Neural progenitor cell (in vitro differentiated cells): ENCODE measurements at regions not wholly inside any gene's neighbourhood (a gene's known extent, or its start where the extent isn't known, plus 50 kb on each side); places are given as distances from the start of the nearest gene placed in this dataset.

ENCODE experiments used
- DNase-seq: peaks from one replicate; pipeline ENCODE4 v3.0.0-alpha.2; 2016; ENCODE audit warnings: low spot score
- H2AFZ ChIP-seq: fragments of 200-600 bp; sonication (generic); replicated peaks from 2 replicates; pipeline ENCODE4 v1.6.1; 2016; ENCODE audit warnings: antibody characterized with exemption
- H3F3A ChIP-seq: fragments of 200-600 bp; sonication (generic); 2 replicates; pipeline ENCODE4 v1.6.1; 2016; ENCODE audit warnings: antibody characterized with exemption, low read depth
- H3K27ac ChIP-seq: fragments of 200-600 bp; sonication (generic); 2 replicates; pipeline ENCODE4 v1.5.1; 2016; ENCODE audit warnings: mild to moderate bottlenecking
- H3K27me3 ChIP-seq: fragments of 200-600 bp; sonication (generic); 2 replicates; pipeline ENCODE4 v1.6.1; 2016; ENCODE audit warnings: mild to moderate bottlenecking, moderate library complexity
- H3K36me3 ChIP-seq: fragments of 200-600 bp; sonication (generic); 2 replicates; pipeline ENCODE4 v1.5.1; 2016
- H3K4me1 ChIP-seq: fragments of 200-600 bp; sonication (generic); 2 replicates; pipeline ENCODE4 v1.6.1; 2016; ENCODE audit warnings: mixed run types
- H3K4me2 ChIP-seq: fragments of 200-600 bp; sonication (generic); 2 replicates; pipeline ENCODE4 v1.6.1; 2016
- H3K4me3 ChIP-seq: fragments of 200-600 bp; sonication (generic); 2 replicates; pipeline ENCODE4 v1.5.1; 2016
- H3K79me2 ChIP-seq: fragments of 200-600 bp; sonication (generic); 2 replicates; pipeline ENCODE4 v1.6.1; 2016; ENCODE audit warnings: low read depth
- H3K9ac ChIP-seq: fragments of 200-600 bp; sonication (generic); 2 replicates; pipeline ENCODE4 v1.6.1; 2016
- H3K9me3 ChIP-seq: fragments of 200-600 bp; sonication (generic); 2 replicates; pipeline ENCODE4 v1.5.1; 2016; ENCODE audit warnings: low read depth
- H4K20me1 ChIP-seq: fragments of 200-600 bp; sonication (generic); 2 replicates; pipeline ENCODE4 v1.6.1; 2016; ENCODE audit warnings: low read depth
- H3K27ac Mint-ChIP-seq: 3 replicates; pipeline ENCODE4 v1.8.0; 2021; ENCODE audit warnings: mixed read lengths
- H3K27me3 Mint-ChIP-seq: 2 replicates; pipeline ENCODE4 v1.8.0; 2022; ENCODE audit warnings: low read depth, mild to moderate bottlenecking, inconsistent platforms, moderate library complexity, mixed read lengths; ENCODE audit not compliant: insufficient read depth
- H3K36me3 Mint-ChIP-seq: 3 replicates; pipeline ENCODE4 v1.8.0; 2021; ENCODE audit warnings: mixed read lengths
- H3K4me1 Mint-ChIP-seq: 3 replicates; pipeline ENCODE4 v1.8.0; 2021; ENCODE audit warnings: mixed read lengths
- H3K4me3 Mint-ChIP-seq: 3 replicates; pipeline ENCODE4 v1.8.0; 2021; ENCODE audit warnings: mild to moderate bottlenecking, moderate library complexity, mixed read lengths
- H3K9me3 Mint-ChIP-seq: 3 replicates; pipeline ENCODE4 v1.8.0; 2020; ENCODE audit warnings: mixed read lengths
- EZH2 ChIP-seq: fragments of 200-600 bp; sonication (generic); IDR thresholded peaks from 2 replicates; pipeline ENCODE4 v1.6.1; 2017; ENCODE audit warnings: antibody characterized with exemption, mild to moderate bottlenecking, moderate library complexity
- EZH2phosphoT487 ChIP-seq: fragments of 200-600 bp; sonication (generic); IDR thresholded peaks from 2 replicates; pipeline ENCODE4 v1.6.1; 2017; ENCODE audit warnings: antibody characterized with exemption
- TF ChIP-seq, protein P1 (sequence below): fragments of 200-600 bp; sonication (generic); IDR thresholded peaks from 2 replicates; pipeline ENCODE4 v1.5.1; 2017; ENCODE audit warnings: antibody characterized with exemption, mild to moderate bottlenecking

DNA sequence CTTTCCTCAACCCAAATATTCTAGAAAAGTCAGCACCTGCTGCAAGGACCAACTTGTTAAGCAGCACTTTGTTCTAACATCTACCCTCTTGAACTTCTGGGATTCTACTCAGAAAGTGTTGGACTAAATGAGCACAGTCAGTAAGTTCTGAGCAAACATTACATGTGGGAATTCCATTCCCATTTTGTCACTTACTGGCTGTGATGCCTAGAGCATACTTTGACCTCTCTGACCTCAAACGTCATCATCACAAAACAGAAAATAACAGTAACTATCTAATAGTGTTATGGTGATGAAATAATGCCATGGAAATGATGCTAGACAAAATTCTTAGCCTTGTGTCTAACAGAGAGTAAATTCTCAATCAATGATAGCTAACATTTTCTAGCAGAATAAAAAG, 829.4 kb downstream of the EPHA7 start:
- H3K4me1 ChIP-seq: no peaks in the 10 kb centered on the region
- no peak overlapping the region for H3K27ac ChIP-seq
- H3K27me3 ChIP-seq: no peaks in the 10 kb centered on the region
- Mint-ChIP-seq H3K4me3 (no peak overlapping the region), H3K27ac (no peak overlapping the region), H3K27me3 (no peaks in the 10 kb centered on the region), H3K4me1 (peaks cover 4% of the 10 kb centered on the region), H3K36me3 (no peaks in the 10 kb centered on the region), H3K9me3 (no peaks in the 10 kb centered on the region)
- no peak for TF ChIP-seq EZH2
- H3K9ac ChIP-seq: no peak overlapping the region
- H3K4me2 ChIP-seq: no peak overlapping the region
- H2AFZ ChIP-seq: no peak overlapping the region
- H3K9me3 ChIP-seq: no peaks in the 10 kb centered on the region
- no peaks in the 10 kb centered on the region for H3F3A ChIP-seq
- H3K36me3 ChIP-seq: no peaks in the 10 kb centered on the region
- DNase-seq: no peak
- H3K4me3 ChIP-seq: no peak overlapping the region
- H3K79me2 ChIP-seq: no peaks in the 10 kb centered on the region
- no peaks in the 10 kb centered on the region for H4K20me1 ChIP-seq

GRCh38 chr6:92588148-92588547, 831.2 kb downstream of the EPHA7 start:
- Mint-ChIP-seq H3K36me3 (no peaks in the 10 kb centered on the region), H3K4me3 (no peak overlapping the region), H3K27me3 (no peaks in the 10 kb centered on the region), H3K9me3 (no peaks in the 10 kb centered on the region), H3K4me1 (peaks cover 4% of the 10 kb centered on the region), H3K27ac (no peak overlapping the region)
- DNase-seq: no peak
- Histone ChIP-seq H3K9me3 (no peaks in the 10 kb centered on the region), H2AFZ (no peak overlapping the region), H4K20me1 (no peaks in the 10 kb centered on the region), H3K79me2 (no peaks in the 10 kb centered on the region), H3F3A (no peaks in the 10 kb centered on the region), H3K9ac (no peak overlapping the region), H3K4me2 (no peak overlapping the region), H3K27ac (no peak overlapping the region), H3K4me1 (no peaks in the 10 kb centered on the region), H3K4me3 (no peak overlapping the region), H3K36me3 (no peaks in the 10 kb centered on the region), H3K27me3 (no peaks in the 10 kb centered on the region)
- TF ChIP-seq, protein P1, sequence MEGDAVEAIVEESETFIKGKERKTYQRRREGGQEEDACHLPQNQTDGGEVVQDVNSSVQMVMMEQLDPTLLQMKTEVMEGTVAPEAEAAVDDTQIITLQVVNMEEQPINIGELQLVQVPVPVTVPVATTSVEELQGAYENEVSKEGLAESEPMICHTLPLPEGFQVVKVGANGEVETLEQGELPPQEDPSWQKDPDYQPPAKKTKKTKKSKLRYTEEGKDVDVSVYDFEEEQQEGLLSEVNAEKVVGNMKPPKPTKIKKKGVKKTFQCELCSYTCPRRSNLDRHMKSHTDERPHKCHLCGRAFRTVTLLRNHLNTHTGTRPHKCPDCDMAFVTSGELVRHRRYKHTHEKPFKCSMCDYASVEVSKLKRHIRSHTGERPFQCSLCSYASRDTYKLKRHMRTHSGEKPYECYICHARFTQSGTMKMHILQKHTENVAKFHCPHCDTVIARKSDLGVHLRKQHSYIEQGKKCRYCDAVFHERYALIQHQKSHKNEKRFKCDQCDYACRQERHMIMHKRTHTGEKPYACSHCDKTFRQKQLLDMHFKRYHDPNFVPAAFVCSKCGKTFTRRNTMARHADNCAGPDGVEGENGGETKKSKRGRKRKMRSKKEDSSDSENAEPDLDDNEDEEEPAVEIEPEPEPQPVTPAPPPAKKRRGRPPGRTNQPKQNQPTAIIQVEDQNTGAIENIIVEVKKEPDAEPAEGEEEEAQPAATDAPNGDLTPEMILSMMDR: no peak

- Histone ChIP-seq H4K20me1 (no peaks in the 10 kb centered on the region), H2AFZ (no peak overlapping the region), H3K36me3 (no peaks in the 10 kb centered on the region), H3K27ac (no peak overlapping the region), H3K4me1 (no peaks in the 10 kb centered on the region), H3K27me3 (no peaks in the 10 kb centered on the region), H3K9ac (no peak overlapping the region), H3K9me3 (no peaks in the 10 kb centered on the region), H3F3A (no peaks in the 10 kb centered on the region), H3K4me3 (no peak overlapping the region), H3K79me2 (no peaks in the 10 kb centered on the region), H3K4me2 (no peak overlapping the region)
- Mint-ChIP-seq H3K36me3 (no peaks in the 10 kb centered on the region), H3K4me1 (peaks cover 4% of the 10 kb centered on the region), H3K27ac (no peak overlapping the region), H3K9me3 (no peaks in the 10 kb centered on the region), H3K27me3 (no peaks in the 10 kb centered on the region), H3K4me3 (no peak overlapping the region)
- no peak for DNase-seq
- TF ChIP-seq EZH2 (no peak), EZH2phosphoT487 (no peak)
- TF ChIP-seq, protein P1: no peak
Measured at GRCh38 chr6:92587525-92587924, 831.8 kb downstream of the EPHA7 start.

DNA sequence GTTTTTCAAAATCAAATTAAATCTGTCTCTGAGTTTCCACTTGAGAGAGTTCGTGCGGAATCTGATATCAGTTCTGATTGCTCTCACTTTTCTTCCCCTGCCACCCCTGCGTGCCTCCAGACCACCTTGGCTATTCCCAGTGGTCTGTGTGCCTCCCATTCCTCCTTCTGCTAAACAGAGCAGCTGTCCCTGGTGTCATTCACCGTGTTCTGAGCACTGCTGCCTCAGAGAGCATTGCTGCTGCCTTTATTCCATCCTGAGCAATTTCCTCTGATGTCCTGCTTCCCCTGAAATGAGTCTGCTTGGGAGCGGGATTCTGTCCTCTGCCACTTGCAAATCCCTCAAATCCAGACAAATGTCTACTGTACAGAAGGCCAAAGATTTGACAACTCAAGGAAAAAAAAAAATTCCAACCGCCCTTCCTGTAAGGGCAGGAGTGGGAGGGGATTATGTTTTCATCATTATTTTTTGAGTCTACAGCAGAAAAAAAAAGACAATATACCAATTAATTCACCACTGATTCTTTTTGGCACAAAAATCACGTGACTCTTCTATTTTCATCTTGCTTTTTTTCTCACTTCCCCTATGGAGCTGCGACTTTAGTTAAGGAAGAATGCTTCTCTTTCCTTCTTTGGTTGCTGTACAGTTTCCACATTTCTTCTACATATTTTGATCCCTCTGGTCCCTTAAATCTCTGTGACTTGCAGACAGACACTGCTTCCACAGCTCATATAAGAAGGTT, 833.0 kb downstream of the EPHA7 start:
- Histone ChIP-seq H3K4me3 (no peak overlapping the region), H3K4me1 (no peaks in the 10 kb centered on the region), H3K9ac (no peak overlapping the region), H3K27ac (no peak overlapping the region), H3K4me2 (no peak overlapping the region), H3F3A (no peaks in the 10 kb centered on the region), H2AFZ (peak overlapping the region; percentile 48), H3K79me2 (no peaks in the 10 kb centered on the region), H4K20me1 (no peaks in the 10 kb centered on the region), H3K9me3 (no peaks in the 10 kb centered on the region), H3K36me3 (no peaks in the 10 kb centered on the region), H3K27me3 (no peaks in the 10 kb centered on the region)
- Mint-ChIP-seq H3K9me3 (peaks cover 5% of the 10 kb centered on the region), H3K36me3 (no peaks in the 10 kb centered on the region), H3K4me3 (no peak overlapping the region), H3K27ac (peak overlapping the region; percentile 36), H3K27me3 (no peaks in the 10 kb centered on the region), H3K4me1 (peaks cover 4% of the 10 kb centered on the region)
- DNase-seq: peak; percentile 7
- TF ChIP-seq EZH2 (no peak), EZH2phosphoT487 (no peak)
- TF ChIP-seq, protein P1: no peak
